Embryonic facial prominence (tissue), 1 donor: ENCODE measurements at regions not wholly inside any gene's neighbourhood (a gene's known extent, or its start where the extent isn't known, plus 50 kb on each side); places are given as distances from the start of the nearest gene placed in this dataset.

Source experiments
- DNase-seq: peaks from one replicate; pipeline ENCODE4 v3.0.0-alpha.2; 2016; ENCODE audit errors: extremely low spot score

DNA sequence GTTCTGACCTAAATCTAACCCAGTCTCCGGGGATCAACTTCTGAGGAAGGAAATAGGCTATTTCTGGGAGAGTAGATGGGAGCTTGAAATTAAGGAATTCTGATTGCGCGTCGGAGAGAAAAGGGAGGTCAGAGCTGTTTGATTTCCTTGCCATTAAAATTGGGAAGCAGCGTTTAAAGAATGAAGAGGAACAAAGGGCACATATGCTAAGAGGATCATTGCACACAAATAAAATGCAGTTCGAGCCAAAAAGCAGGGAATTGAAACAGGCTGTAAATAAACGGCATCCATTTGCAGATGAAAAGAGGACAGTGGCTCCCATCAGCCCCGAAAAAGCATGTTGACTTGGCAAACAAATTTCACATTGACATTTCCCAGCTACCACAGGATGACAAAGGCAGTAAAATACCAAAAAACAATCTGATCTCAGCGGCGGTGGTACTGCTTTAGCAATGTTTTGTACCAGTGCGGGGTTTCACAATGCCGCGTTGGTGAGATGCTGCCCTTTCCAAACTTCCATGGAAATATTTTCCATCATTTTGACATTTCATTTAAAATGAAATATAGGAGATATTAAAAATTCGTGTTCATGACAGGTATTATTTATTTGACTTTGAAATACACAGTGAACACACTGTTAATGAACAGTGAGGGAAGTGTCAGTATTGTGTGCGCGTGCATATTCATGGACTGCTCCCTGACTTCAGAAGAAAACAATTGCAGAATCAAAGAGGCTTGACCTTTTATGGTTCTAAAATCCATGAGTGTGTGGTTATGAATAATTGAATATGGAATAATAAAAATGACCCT lies 108.8 kb downstream of the SQOR start:
- DNase-seq = no peak

DNA sequence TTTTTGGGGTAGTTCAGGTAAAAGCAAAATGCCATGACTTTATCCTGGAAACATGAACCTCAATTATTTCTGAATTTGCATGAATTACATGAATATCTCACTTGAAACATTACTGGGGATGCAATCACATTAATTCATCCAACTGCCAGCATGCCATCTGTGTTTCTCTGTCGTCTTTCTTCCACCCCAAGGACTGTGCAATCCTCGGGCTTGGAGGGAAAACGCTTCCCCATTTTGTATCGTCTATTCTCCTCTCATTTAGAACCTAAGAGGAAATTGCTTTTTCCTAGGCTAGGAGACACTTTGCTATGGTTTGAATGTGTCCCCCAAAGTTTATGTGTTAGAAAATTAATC lies 109.4 kb downstream of the SQOR start:
- no peak for DNase-seq

DNA sequence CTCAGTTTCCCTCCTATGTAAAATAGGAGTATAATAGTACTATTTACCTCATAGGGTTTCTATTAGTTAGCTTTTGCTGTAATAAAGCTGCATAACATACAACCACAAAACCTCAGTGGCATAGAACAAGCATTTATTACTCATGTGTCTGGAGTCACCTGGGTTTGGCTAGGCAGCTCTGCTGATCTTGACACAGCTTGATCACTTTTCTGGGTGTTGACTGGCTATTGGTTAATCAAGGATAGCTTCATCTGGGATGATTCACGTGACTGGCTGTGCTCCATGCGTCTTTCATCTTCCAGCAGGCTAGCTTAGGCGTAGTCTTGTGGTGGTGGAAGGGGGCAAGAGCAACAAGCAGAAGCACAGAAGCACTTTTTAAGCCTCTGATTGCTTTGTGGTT lies 112.6 kb downstream of the SQOR start:
- no peak for DNase-seq

DNA sequence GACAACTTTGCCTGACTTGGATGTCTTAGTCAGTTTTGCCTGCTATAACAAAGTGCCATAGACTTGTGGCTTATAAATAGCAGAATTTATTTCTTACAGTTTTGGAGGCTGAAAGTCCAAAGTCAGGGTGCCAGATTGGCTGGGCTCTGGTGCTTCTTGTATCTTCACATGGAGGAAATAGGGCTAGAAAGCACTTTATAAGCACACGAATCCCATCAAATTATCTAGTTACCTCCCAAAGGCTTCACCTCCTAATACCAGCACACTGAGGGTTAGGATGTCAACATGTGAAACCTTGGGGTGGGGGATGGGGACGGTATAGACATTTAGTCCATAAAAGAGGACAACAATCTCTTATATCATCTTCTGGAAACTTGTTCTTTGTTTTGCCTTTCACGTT lies 116.8 kb downstream of the SQOR start:
- no peak for DNase-seq

DNA sequence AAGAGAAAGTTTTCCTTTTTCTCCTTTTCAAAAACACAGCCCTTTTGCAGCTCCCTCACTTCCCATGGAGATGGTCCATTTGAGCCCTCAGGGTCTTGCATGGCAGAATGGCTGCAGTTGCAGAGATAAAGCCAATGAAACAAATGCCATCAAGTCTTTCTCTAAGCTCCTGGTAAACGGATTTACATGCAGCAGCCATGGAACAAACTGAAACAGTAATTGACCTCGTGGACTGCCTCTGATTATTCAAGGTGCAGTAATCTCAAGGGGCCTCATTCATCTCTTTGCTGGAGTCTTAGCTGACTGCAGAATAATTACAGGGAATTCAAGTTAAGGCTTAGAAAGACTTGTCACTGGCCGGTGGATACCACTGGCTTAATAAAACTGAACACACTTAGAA lies 125.1 kb downstream of the SQOR start:
- DNase-seq = no peak

DNA sequence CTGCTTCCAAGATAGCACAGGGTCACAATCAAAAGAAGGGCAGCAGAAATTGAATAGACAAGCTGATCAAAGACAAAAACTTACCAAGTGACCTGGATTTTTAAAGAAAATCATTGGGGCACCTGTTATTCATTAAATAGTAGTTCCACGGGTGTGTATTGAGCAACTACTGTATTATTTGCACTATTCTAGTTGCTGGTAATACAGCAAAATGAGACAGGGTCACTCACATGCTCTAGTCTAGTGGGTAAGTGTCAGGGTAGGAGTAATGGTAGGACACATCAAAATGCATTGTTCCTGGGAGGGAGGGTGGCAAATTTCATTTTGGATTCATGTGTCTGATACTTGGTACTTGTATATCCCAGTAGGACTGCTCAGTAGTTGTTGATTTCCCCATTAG lies 127.9 kb downstream of the SQOR start:
- DNase-seq = no peak

DNA sequence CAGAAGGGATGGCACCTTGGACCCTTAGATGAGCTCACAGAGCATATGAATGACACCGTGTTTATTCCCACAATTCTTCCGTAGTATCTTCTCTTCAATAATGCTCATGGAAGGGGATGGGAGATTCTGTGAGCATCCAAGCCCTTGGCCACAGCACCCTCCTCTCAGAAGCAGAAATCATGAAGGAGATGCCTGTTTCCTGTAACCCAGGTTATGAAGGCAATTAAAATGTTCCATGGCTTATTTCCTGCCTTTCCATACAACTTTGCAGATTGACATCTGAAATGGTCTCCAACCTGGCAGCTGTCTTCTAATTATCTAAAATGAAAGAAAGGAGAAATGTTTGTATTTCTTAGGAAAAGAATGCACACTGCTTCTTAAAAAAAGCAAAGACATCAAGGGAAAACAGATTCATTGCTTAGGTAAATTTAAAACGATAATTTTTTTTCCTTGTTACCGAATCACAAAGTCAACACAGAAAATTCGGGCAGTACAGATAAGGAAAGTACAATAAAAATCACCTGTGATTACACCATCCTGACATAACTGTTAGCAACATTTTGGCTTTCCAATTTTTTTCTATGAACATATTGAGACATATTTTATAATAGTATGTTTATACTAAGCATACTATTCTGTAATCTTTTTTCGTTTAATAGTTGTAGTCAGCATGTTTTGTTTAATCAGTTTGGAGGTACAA lies 128.5 kb downstream of the SQOR start:
- no peak for DNase-seq

DNA sequence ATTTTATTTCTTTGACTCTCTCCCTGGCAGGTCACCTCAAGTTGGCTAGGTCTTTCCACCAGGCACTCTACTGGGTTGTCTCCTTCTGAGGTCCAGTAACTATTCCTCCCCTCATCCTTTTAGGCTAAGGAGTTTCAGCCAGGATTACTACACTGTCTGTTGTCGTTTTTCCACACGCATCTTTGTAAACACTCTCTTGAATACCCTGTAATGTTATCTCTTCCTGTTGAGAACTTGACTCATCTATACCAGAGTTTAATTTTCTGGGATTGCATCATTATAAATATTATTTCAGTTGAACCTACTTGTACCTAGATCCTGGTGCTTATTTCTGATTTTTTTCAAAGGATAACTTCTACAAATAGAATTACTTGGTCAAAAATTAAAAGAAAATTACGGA lies 138.3 kb downstream of the SQOR start:
- no peak for DNase-seq

DNA sequence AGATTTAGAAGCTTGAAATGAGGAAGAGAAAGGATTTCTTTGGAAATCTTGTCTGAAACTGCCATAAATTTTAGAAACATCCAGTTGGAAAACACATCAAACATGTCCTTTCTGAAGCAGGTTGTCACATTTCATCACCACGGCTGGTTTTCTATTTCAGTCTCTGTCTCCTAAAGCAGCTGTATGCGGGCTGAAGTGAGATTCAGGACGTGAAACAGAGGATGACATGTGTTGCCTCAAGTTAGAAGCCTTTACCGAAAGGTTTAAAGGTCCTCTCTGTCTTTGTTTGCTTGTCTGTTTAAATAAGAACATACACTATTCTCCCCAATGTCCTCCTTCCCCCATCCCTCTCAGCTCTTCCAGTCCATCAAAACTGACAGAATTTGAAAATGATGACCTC lies 141.9 kb downstream of the SQOR start:
- no peak for DNase-seq

DNA sequence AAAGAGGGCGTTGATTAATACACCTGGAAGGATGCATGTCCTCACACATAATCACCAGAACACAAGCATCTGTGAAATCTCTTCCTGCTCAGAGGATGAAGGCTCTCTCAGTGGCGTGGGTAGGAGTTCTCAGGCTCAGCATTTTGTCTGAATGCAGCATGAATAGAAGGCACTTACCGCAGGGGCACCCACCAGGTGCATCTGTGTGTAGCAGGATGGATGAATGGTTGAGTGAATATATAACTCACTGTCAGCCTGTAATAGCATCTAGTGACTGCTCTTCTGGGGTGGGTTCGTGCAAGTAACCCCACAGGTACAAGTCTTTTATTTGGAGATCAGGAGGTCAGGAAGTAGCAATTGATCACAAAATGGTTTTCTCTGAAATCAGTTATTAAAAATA lies 143.0 kb downstream of the SQOR start:
- no peak for DNase-seq

DNA sequence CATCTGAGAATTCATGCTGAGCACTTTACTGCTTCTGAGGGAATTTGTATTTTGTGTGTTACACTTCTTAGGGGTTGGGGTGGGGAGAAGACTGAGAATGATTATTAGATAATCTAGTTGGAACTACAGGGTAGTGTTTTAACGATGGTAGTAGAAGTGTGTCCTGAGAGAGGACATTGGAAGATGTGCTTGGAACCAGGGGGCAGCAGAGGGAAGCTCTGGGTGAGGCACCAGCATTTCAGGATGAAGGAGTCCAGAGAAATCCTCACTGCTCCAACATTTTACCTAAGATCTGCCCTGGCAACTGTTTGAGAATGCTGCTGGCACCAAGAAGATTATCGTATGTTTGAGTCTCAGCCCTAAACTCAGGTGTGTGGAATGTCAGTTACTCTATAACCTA lies 145.5 kb downstream of the SQOR start:
- DNase-seq = no peak

DNA sequence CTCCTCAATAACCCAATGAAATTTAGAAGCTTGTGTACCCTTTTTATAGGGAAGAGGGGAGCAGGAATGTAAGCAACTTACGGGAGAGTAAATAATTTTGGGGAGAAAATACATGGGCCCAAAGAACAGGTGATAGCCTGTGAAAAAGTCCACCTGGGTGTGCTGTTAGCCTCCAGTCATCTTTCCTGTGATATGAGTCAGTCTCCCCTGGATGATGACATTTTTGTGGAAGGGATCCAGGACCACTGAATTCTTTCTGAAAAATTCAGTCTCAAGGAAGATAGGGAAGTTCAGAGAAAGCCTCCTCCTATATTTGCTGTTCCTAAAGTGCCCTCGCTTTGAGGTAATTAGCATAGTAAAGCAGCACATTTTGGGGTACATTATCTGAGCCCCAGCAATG lies 149.8 kb downstream of the SQOR start:
- DNase-seq = no peak

DNA sequence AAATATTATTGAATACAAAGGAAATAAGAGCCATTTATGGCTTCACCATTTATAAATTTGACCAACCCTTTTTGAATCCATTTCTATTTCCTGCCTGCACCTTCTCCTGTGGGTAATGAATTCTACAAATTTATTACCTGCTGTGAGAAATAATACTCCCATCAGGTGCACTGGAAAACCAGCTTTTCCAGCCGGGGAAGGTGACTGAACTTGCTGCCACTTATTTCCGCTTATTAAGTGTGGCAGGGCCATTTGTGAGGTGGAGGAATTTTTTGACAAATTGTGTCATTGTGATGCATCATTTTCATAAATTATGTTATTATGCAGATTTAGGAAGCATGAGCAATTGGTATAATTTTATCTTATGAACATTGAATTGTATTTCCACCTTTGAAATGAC lies 151.1 kb downstream of the SQOR start:
- no peak for DNase-seq

DNA sequence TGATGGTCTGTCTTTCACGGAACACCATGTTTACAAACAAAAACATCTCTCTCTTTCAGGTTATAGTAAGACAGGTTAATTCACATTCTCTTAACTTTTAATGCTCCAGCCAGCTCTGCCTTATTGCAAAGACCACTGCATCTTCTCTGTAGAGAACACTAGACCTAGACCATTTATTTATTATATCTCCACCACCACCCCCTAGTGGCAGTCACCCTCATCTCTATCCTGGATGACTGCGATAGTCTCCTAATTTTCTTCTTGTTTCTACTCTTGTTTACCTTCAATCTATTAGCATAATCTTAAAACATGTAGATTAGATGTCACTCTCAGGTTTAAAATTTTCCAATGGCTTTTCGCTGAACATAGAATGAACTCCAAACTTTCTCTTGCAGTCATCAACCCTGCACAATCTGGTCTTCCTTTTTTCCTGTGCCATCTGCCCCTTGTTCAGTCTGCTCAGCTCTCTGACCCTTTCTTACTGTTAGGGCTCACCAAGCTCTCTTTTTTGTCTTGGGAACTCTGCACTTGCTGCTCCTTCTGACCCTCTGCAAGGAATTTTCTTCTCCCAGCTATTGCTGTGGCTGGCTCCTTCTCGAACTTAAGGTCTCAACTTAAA lies 155.6 kb downstream of the SQOR start:
- no peak for DNase-seq

DNA sequence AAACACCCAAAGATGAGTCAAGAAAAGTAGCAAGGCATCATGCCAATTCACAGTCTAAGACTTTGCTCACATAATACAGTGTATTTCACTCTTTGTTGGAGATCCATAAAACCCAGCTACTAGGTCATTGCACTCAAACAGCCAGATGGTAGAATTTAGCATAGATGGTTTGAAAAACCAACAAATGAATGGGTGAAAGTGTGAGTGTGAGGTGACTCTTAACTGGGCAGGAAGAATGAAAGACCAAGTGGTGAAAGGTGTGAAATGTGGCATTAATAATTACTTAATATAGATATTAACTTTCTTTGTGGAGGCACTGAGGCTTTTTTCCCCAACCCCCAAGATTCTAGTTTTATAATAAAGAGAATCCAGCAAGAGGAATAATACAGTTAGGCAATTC lies 159.5 kb downstream of the SQOR start:
- DNase-seq = no peak

DNA sequence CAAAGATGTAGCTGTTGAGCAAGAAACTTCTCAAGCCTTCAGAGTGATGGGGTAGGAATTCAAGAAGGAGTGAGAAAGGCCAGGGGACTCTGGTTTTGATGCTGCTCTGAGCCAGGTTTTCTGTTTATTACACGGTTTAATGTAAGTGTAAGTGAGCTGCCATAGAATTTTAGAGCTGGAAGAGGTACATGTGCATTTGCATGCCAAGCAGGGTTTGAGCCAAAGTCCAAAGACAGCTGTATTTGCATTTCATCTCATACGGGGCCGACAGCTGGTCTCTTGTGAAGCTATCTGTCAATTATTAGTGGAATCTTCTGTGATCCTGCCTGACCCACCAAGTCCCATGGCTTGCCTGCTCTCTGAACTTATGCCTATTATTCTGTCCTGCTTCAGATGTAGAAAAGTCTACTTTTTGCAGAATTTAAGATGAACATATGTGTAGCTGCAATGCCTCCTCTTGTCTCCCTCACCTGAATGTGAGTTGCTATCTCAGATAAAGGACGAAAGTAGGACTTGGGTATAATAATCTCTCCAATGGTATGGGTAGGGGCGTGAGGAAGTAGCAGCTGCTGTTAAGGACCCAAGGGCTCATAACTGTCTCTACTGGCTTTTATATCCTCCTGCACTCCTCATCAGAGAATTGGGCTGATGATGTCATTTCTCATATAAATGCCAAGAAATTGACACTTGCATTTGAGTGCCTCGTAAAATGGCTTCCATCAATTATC lies 160.0 kb downstream of the SQOR start:
- peak; percentile 22 for DNase-seq

DNA sequence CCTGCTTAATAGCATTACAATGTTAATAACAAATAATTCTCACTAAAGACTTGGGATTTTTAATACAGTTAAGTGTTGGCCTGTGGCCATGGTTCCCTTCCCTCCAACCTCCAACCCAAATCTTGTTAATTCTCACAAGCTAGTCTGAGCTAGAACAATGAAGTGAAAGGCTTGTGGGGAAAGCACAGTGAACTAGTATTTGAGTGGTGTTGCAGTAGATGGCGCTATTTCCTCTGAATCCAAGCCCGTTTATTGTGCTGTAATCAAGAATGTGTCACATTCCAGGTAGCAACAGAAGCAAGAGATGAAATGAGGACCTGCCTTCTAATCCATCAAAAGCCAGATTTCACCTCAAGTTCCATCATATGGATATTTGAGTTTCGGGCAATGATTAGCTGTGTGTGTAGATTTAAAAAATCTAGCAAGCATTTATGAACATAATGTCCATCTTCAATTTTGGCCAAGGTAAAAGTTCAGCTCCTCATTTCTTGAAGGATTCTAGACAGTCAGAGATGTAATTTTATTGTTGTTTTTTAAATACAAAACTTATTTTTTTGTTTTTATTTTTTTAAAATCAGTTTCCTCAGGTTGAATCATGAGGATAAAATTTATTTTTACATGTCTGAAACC lies 160.7 kb downstream of the SQOR start:
- no peak for DNase-seq

DNA sequence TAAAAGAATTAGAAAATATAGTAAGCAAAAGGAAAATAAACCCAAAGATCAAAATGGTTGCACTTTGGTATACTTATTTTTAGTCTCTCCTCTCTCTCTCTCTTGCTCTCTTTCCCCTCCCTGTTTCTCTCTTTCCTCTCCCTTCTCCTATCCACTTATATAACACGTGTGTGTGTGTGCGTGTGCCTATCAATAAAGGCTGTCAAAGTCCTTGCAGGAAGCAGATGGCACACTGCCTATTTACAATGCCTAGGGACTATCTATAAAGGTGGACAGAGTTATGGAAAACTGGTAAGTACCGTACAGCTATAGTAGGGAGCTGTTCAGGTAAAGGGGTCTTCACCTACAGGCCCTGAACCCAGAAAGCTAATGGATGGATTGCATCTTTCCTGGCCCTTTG lies 161.6 kb downstream of the SQOR start:
- DNase-seq = no peak

DNA sequence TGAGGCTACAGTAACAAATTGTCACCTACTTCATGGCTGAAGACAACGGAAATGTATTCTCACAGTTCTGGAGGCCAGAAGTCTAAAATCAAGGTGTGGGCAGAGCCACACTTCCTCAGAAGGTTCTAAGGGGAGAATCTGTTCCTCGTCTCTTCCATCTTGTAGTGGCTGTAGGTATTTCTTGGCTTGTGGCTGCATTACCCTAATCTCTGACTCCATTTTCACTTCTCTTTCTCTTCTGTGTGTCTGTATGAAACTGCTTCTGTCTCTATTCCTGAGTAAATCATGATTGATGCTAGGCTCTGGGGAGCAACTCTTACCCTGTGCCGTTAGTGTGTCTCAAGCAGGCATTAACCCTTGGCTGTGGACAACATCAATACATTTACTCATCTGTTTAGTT lies 164.7 kb downstream of the SQOR start:
- no peak for DNase-seq

DNA sequence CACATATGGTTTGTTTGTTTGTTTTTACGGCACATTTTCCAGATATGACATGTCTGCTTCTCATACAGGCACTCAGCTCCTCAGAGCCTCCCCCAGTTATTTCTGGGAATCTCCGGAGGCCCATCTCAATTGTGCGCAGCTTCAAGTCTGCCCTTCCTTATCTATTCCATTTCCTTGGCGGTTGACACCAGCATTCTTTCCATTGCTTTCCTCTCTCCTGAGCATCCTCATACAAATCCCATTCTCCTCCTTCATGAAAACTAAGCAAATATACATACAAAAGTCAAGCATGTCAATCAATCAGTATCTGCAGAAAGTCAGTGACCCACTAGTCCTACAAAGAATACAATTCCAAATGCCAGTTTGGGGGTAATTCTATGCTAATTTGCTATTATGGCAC lies 166.7 kb downstream of the SQOR start:
- DNase-seq = no peak

DNA sequence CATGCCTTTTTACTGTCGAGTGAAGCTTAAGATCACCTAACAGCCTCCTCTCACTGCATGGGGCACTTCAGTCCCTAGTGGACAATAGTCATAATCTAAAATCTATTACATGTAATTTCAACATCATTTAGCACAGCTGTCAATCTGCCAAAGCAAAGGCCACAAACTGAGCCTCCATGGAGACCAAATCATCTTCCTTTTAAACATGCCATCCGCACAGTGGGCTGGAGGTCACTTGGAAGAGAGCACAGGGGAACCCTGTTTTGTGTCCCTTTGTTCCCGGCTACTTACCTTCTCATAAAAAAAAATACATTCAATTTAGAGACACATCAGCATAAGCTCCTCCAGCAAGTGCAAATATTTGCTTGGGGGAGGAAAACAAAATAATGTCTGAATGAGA lies 167.3 kb downstream of the SQOR start:
- no peak for DNase-seq

DNA sequence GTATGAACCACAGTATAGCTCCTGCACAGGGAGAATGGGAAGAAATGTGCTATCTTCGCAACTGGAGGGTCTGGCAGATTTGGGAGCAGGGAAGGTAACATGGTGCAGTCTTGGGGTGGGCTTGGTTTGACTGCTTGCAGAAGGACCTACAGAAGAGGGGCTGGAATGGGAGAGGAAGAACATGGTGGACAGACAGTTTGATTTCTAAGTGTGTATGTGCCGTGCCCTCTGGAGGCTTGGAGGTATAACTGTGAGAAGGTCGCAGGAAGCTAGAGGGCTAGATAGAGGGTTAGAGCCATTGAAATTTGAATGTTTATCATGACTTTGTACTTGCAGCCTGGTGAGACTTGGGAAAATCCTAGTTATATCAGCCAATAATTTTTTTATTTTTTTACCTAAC lies 169.2 kb downstream of the SQOR start:
- no peak for DNase-seq
